ENCODE measurements at regions not wholly inside any gene's neighbourhood (a gene's known extent, or its start where the extent isn't known, plus 50 kb on each side); places are given as distances from the start of the nearest gene placed in this dataset.

- peaks cover 15% of the 10 kb centered on the region for H3K9me3 Mint-ChIP-seq
- H3K27ac Mint-ChIP-seq: no peak overlapping the region
- POLR2A ChIA-PET: no interaction called here
- no peak for DNase-seq
- H3K4me1 Mint-ChIP-seq: no peaks in the 10 kb centered on the region
- CTCF ChIA-PET: no interaction called here
- no peak overlapping the region for H3K4me3 Mint-ChIP-seq
- no peaks in the 10 kb centered on the region for H3K27me3 Mint-ChIP-seq
- no peaks in the 10 kb centered on the region for H3K36me3 Mint-ChIP-seq (ENCODE audit: low read depth)
These were observed 124.2 kb upstream of the KCNIP4 start for GRCh38 chr4:22072726-22073125.

GRCh38 chr4:22072240-22072639 is 123.7 kb upstream of the KCNIP4 start:
- Mint-ChIP-seq H3K9me3 (peaks cover 15% of the 10 kb centered on the region), H3K4me3 (no peak overlapping the region), H3K27me3 (no peaks in the 10 kb centered on the region), H3K4me1 (no peaks in the 10 kb centered on the region), H3K27ac (no peak overlapping the region), H3K36me3 (ENCODE audit: low read depth) (no peaks in the 10 kb centered on the region)
- no peak for DNase-seq
- POLR2A ChIA-PET: no interaction called here
- CTCF ChIA-PET: no interaction called here

GRCh38 chr4:22071749-22072148 is 123.2 kb upstream of the KCNIP4 start:
- H3K9me3 Mint-ChIP-seq: peaks cover 15% of the 10 kb centered on the region
- ChIA-PET CTCF (no interaction called here), POLR2A (no interaction called here)
- H3K36me3 Mint-ChIP-seq (ENCODE audit: low read depth): no peaks in the 10 kb centered on the region
- H3K4me3 Mint-ChIP-seq: no peak overlapping the region
- H3K4me1 Mint-ChIP-seq: no peaks in the 10 kb centered on the region
- H3K27me3 Mint-ChIP-seq: no peaks in the 10 kb centered on the region
- DNase-seq: no peak
- no peak overlapping the region for H3K27ac Mint-ChIP-seq

GRCh38 chr4:22070256-22070655 is 121.7 kb upstream of the KCNIP4 start:
- Mint-ChIP-seq H3K4me3 (no peak overlapping the region), H3K36me3 (ENCODE audit: low read depth) (no peaks in the 10 kb centered on the region), H3K9me3 (peaks cover 13% of the 10 kb centered on the region), H3K27me3 (no peaks in the 10 kb centered on the region), H3K4me1 (no peaks in the 10 kb centered on the region), H3K27ac (no peak overlapping the region)
- ChIA-PET POLR2A (no interaction called here), CTCF (no interaction called here)
- no peak for DNase-seq

GRCh38 chr4:22063613-22064012 is 115.0 kb upstream of the KCNIP4 start:
- H3K36me3 Mint-ChIP-seq (ENCODE audit: low read depth): no peaks in the 10 kb centered on the region
- H3K27ac Mint-ChIP-seq: no peak overlapping the region
- H3K4me1 Mint-ChIP-seq: no peaks in the 10 kb centered on the region
- CTCF ChIA-PET: no interaction called here
- no peaks in the 10 kb centered on the region for H3K9me3 Mint-ChIP-seq
- H3K4me3 Mint-ChIP-seq: no peak overlapping the region
- no peak for DNase-seq
- H3K27me3 Mint-ChIP-seq: no peaks in the 10 kb centered on the region
- POLR2A ChIA-PET: no interaction called here

GRCh38 chr4:22062676-22063075 is 114.1 kb upstream of the KCNIP4 start:
- ChIA-PET POLR2A (no interaction called here), CTCF (no interaction called here)
- no peaks in the 10 kb centered on the region for H3K36me3 Mint-ChIP-seq (ENCODE audit: low read depth)
- peaks cover 1% of the 10 kb centered on the region for H3K9me3 Mint-ChIP-seq
- no peak overlapping the region for H3K4me3 Mint-ChIP-seq
- H3K4me1 Mint-ChIP-seq: no peaks in the 10 kb centered on the region
- DNase-seq: no peak
- no peak overlapping the region for H3K27ac Mint-ChIP-seq
- no peaks in the 10 kb centered on the region for H3K27me3 Mint-ChIP-seq

- H3K9me3 Mint-ChIP-seq: peaks cover 8% of the 10 kb centered on the region
- H3K27ac Mint-ChIP-seq: no peak overlapping the region
- CTCF ChIA-PET: no interaction called here
- H3K4me1 Mint-ChIP-seq: no peaks in the 10 kb centered on the region
- H3K27me3 Mint-ChIP-seq: no peaks in the 10 kb centered on the region
- H3K36me3 Mint-ChIP-seq (ENCODE audit: low read depth): no peaks in the 10 kb centered on the region
- POLR2A ChIA-PET: no interaction called here
- no peak for DNase-seq
- H3K4me3 Mint-ChIP-seq: no peak overlapping the region
These were observed 107.4 kb upstream of the KCNIP4 start for GRCh38 chr4:22055954-22056353.

GRCh38 chr4:22052076-22052475 is 103.5 kb upstream of the KCNIP4 start:
- Mint-ChIP-seq H3K4me3 (no peak overlapping the region), H3K9me3 (peaks cover 9% of the 10 kb centered on the region), H3K27me3 (no peaks in the 10 kb centered on the region), H3K36me3 (ENCODE audit: low read depth) (no peaks in the 10 kb centered on the region), H3K27ac (no peak overlapping the region), H3K4me1 (no peaks in the 10 kb centered on the region)
- no peak for DNase-seq
- ChIA-PET CTCF (no interaction called here), POLR2A (no interaction called here)

GRCh38 chr4:22048323-22048722 is 99.8 kb upstream of the KCNIP4 start:
- CTCF ChIA-PET: no interaction called here
- Mint-ChIP-seq H3K4me1 (no peaks in the 10 kb centered on the region), H3K36me3 (ENCODE audit: low read depth) (no peaks in the 10 kb centered on the region), H3K9me3 (peaks cover 5% of the 10 kb centered on the region), H3K4me3 (no peak overlapping the region), H3K27me3 (no peaks in the 10 kb centered on the region), H3K27ac (no peak overlapping the region)
- no peak for DNase-seq
- POLR2A ChIA-PET: no interaction called here

GRCh38 chr4:22047793-22048192 is 99.2 kb upstream of the KCNIP4 start:
- Mint-ChIP-seq H3K36me3 (ENCODE audit: low read depth) (no peaks in the 10 kb centered on the region), H3K4me3 (no peak overlapping the region), H3K27ac (no peak overlapping the region), H3K27me3 (no peaks in the 10 kb centered on the region), H3K4me1 (no peaks in the 10 kb centered on the region), H3K9me3 (peaks cover 5% of the 10 kb centered on the region)
- ChIA-PET POLR2A (no interaction called here), CTCF (no interaction called here)
- no peak for DNase-seq

- Mint-ChIP-seq H3K4me1 (no peaks in the 10 kb centered on the region), H3K27ac (no peak overlapping the region), H3K36me3 (ENCODE audit: low read depth) (no peaks in the 10 kb centered on the region), H3K4me3 (no peak overlapping the region), H3K27me3 (no peaks in the 10 kb centered on the region), H3K9me3 (peaks cover 7% of the 10 kb centered on the region)
- ChIA-PET CTCF (no interaction called here), POLR2A (no interaction called here)
- DNase-seq: no peak
These were observed 96.6 kb upstream of the KCNIP4 start for GRCh38 chr4:22045051-22045630.

- H3K9me3 Mint-ChIP-seq: peaks cover 8% of the 10 kb centered on the region
- no peak overlapping the region for H3K4me3 Mint-ChIP-seq
- H3K4me1 Mint-ChIP-seq: no peaks in the 10 kb centered on the region
- no peaks in the 10 kb centered on the region for H3K36me3 Mint-ChIP-seq (ENCODE audit: low read depth)
- no peak for DNase-seq
- H3K27me3 Mint-ChIP-seq: no peaks in the 10 kb centered on the region
- POLR2A ChIA-PET: no interaction called here
- no peak overlapping the region for H3K27ac Mint-ChIP-seq
- CTCF ChIA-PET: no interaction called here
These were observed 82.9 kb upstream of the KCNIP4 start for GRCh38 chr4:22031423-22031822.

- H3K27ac Mint-ChIP-seq: no peak overlapping the region
- no peaks in the 10 kb centered on the region for H3K4me1 Mint-ChIP-seq
- DNase-seq: no peak
- H3K36me3 Mint-ChIP-seq (ENCODE audit: low read depth): no peaks in the 10 kb centered on the region
- ChIA-PET CTCF (no interaction called here), POLR2A (no interaction called here)
- H3K9me3 Mint-ChIP-seq: peaks cover 8% of the 10 kb centered on the region
- no peak overlapping the region for H3K4me3 Mint-ChIP-seq
- no peaks in the 10 kb centered on the region for H3K27me3 Mint-ChIP-seq
These were observed 82.3 kb upstream of the KCNIP4 start for GRCh38 chr4:22030881-22031280.

GRCh38 chr4:22030307-22030706 is 81.7 kb upstream of the KCNIP4 start:
- ChIA-PET CTCF (no interaction called here), POLR2A (no interaction called here)
- Mint-ChIP-seq H3K36me3 (ENCODE audit: low read depth) (no peaks in the 10 kb centered on the region), H3K4me3 (no peak overlapping the region), H3K27me3 (no peaks in the 10 kb centered on the region), H3K9me3 (peaks cover 8% of the 10 kb centered on the region), H3K4me1 (no peaks in the 10 kb centered on the region), H3K27ac (no peak overlapping the region)
- no peak for DNase-seq

GRCh38 chr4:22029803-22030202 is 81.2 kb upstream of the KCNIP4 start:
- Mint-ChIP-seq H3K4me1 (no peaks in the 10 kb centered on the region), H3K27ac (no peak overlapping the region), H3K4me3 (no peak overlapping the region), H3K36me3 (ENCODE audit: low read depth) (no peaks in the 10 kb centered on the region), H3K27me3 (no peaks in the 10 kb centered on the region), H3K9me3 (peaks cover 8% of the 10 kb centered on the region)
- DNase-seq: no peak
- CTCF ChIA-PET: no interaction called here
- POLR2A ChIA-PET: no interaction called here
